Brain microvascular endothelial cell (primary cell): ENCODE measurements at regions not wholly inside any gene's neighbourhood (a gene's known extent, or its start where the extent isn't known, plus 50 kb on each side); places are given as distances from the start of the nearest gene placed in this dataset.
"Not testable (repeated sequence)": the region's sequence is repeated elsewhere in the genome, so short reads cannot be mapped to it uniquely, and the experiment has no call there.

ENCODE experiments used
- DNase-seq: peaks from one replicate; pipeline ENCODE4 v3.0.0-alpha.2; 2020
- H3K27ac ChIP-seq: fragments of 250-450 bp; sonication (Bioruptor Pico); 2 replicates; pipeline ENCODE4 v1.5.1; 2020; ENCODE audit warnings: mild to moderate bottlenecking, moderate library complexity
- H3K27me3 ChIP-seq: fragments of 250-450 bp; sonication (Bioruptor Pico); replicated peaks from 2 replicates; pipeline ENCODE4 v1.5.1; 2020; ENCODE audit warnings: mild to moderate bottlenecking
- H3K36me3 ChIP-seq: fragments of 250-450 bp; sonication (Bioruptor Pico); replicated peaks from 2 replicates; pipeline ENCODE4 v1.5.1; 2020; ENCODE audit warnings: mild to moderate bottlenecking
- H3K4me3 ChIP-seq: 2 replicates; pipeline ENCODE4 v1.5.1; 2011; ENCODE audit warnings: low read depth, mild to moderate bottlenecking, control low read depth, low read length, moderate library complexity
- CTCF ChIP-seq: IDR thresholded peaks from 2 replicates; pipeline ENCODE4 v1.5.1; 2011; ENCODE audit warnings: low read depth, mild to moderate bottlenecking, moderate library complexity, low read length, control low read depth, inconsistent platforms; ENCODE audit errors: missing control alignments
- in situ Hi-C: cut with HindIII; loops from 2 replicates; pipeline ENCODE4 v1.10.0; 2017; ENCODE audit warnings: low sequenced_read_pairs, low pct_ligation_motif_present

DNA sequence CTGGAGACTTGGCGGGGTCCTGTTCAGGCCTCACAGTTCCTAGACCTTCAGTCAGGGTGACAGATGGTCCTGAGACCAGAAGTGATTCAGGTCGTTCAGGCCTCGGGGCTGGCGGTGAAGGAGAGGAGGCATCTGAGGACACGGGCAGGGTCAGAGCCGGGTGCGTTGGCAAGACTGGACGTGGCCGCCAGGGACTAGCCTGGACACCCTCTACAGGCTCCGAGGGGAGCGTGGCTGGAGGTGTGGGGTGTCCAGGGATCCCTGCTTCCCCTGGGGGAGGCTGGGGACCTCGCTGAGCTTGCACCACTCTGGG lies 64.0 kb upstream of the TARDBP start:
- no peak for TF ChIP-seq CTCF
- Histone ChIP-seq H3K36me3 (no peaks in the 10 kb centered on the region), H3K4me3 (no peak overlapping the region), H3K27ac (no peak overlapping the region), H3K27me3 (peaks cover 8% of the 10 kb centered on the region)
- DNase-seq, result no peak
- in situ Hi-C loops, result no loop called here

DNA sequence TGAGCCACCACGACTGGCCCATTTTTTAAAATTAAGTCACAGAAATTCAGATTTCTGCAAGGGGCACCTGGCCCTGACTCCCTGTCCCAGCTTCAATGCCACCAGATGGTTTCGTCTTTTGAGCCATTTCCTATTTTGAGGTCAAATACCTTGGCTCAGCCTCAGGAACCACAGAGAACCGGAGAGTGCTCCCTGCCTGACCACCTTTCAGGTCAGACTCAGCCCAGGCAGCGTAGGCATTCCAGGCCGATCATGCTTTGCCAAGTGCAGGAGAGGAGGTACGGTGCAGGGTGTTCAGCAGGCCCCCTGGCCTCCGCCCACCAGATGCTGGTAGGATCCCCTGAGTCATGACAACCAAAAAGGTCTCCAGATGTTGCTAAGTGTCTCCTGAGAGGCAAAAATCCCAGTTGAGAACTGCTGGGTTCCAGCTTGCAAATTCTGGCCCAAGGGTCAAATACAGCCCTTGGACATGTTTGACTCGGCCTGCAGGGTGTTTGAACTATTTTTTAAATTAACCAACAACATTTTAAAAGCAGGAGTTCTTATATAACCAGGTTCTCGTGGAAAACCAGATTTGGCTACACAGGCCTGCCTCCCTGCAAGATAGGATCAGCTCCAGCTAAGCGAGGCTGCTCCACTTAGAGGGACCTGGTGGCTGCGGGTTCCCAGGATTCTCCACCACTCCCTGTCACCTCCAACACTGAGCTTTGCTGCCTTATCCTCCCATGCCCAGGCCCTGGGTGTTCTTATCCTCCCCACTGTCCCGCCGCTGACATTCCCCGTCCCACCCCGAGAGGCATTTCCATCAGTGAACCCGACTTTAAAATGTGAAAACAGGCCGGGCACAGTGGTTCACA lies 61.9 kb upstream of the TARDBP start:
- in situ Hi-C loops, result no loop called here
- no peak for TF ChIP-seq CTCF

GRCh38 chr1:10951298-10951697 lies 61.2 kb upstream of the TARDBP start:
- H3K27ac ChIP-seq, in situ Hi-C loops, H3K27me3 ChIP-seq, DNase-seq, H3K4me3 ChIP-seq, H3K36me3 ChIP-seq: not testable (repeated sequence)

More for the DNA sequence above, 61.9 kb upstream of the TARDBP start:
- H3K27ac ChIP-seq, result no peak overlapping the region
- H3K36me3 ChIP-seq, result no peaks in the 10 kb centered on the region
- no peaks in the 10 kb centered on the region for H3K27me3 ChIP-seq
- no peak overlapping the region for H3K4me3 ChIP-seq
- no peak for DNase-seq

- in situ Hi-C loops, result no loop called here
- no peaks in the 10 kb centered on the region for H3K36me3 ChIP-seq
- H3K27ac ChIP-seq, result no peak overlapping the region
- no peak for DNase-seq
- no peak for TF ChIP-seq CTCF
- no peaks in the 10 kb centered on the region for H3K27me3 ChIP-seq
- H3K4me3 ChIP-seq, result no peak overlapping the region
Measured at GRCh38 chr1:10951961-10952360, 60.5 kb upstream of the TARDBP start.

- no peak for TF ChIP-seq CTCF
Measured at GRCh38 chr1:10953505-10954193, 58.8 kb upstream of the TARDBP start.

DNA sequence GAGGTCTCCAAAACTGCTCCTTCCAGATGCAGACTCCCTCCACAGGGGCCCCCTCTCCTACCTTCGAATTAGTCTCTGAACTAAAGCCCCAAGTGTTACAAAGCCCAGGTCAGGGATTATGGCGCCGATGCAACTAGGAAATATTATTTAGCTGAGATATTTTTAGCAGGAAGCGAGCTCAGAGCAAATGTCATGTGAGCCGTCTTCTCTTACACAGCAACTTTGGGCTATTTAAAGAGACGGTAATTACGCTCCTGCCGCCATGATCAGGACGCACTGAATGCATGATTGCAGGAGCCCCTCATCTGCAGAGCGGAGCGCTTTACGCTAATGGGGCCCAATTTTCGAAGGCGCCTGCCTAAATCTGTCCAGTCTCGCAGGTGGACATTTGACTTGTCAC lies 55.3 kb upstream of the TARDBP start:
- no peak overlapping the region for H3K4me3 ChIP-seq
- no peak for TF ChIP-seq CTCF
- in situ Hi-C loops, result no loop called here
- H3K36me3 ChIP-seq, result no peaks in the 10 kb centered on the region
- no peak overlapping the region for H3K27ac ChIP-seq
- H3K27me3 ChIP-seq, result no peaks in the 10 kb centered on the region
- no peak for DNase-seq

More at GRCh38 chr1:10953505-10954193, 58.8 kb upstream of the TARDBP start:
- H3K27ac ChIP-seq, result no peak overlapping the region
- no peak overlapping the region for H3K4me3 ChIP-seq
- no peaks in the 10 kb centered on the region for H3K27me3 ChIP-seq
- no peaks in the 10 kb centered on the region for H3K36me3 ChIP-seq
- in situ Hi-C loops, result no loop called here
- no peak for DNase-seq
